ENCODE measurements at regions not wholly inside any gene's neighbourhood (a gene's known extent, or its start where the extent isn't known, plus 50 kb on each side); places are given as distances from the start of the nearest gene placed in this dataset.

DNA sequence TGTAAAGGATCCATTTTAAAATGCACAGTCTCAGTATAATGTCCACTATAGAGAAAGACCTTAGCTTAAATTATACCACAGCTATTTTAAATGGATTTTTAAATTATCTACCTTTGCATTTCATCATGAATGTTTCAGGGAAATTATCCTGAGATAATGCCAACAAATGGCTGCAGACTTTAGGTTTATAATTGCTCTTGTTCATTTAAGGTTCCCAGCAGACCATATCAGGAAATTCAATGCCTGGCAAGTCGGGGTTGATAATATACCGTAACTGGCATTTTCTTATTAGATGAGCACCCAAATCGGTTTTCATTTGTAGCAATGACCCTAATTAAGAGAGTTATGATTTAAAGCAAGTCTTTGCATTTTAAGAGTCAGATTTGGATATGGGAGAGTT, 227.1 kb upstream of the ARRDC4 start:
- TF ChIP-seq FOXP1 (CRISPR knock-in tag; IDR thresholded peaks at IDR 0.05; ENCODE audit: borderline replicate concordance) = no peak
- TF ChIP-seq, protein P1, sequence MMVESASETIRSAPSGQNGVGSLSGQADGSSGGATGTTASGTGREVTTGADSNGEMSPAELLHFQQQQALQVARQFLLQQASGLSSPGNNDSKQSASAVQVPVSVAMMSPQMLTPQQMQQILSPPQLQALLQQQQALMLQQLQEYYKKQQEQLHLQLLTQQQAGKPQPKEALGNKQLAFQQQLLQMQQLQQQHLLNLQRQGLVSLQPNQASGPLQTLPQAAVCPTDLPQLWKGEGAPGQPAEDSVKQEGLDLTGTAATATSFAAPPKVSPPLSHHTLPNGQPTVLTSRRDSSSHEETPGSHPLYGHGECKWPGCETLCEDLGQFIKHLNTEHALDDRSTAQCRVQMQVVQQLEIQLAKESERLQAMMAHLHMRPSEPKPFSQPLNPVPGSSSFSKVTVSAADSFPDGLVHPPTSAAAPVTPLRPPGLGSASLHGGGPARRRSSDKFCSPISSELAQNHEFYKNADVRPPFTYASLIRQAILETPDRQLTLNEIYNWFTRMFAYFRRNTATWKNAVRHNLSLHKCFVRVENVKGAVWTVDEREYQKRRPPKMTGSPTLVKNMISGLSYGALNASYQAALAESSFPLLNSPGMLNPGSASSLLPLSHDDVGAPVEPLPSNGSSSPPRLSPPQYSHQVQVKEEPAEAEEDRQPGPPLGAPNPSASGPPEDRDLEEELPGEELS (CRISPR knock-in tag; IDR thresholded peaks at IDR 0.05) = no peak
- no peaks in the 10 kb centered on the region for H3K4me1 Mint-ChIP-seq
- no peak overlapping the region for H3K4me3 Mint-ChIP-seq
- ChIA-PET CTCF (no interaction called here), POLR2A (no interaction called here)
- ATAC-seq = no peak
- H3K9me3 Mint-ChIP-seq = no peaks in the 10 kb centered on the region
- H3K27ac Mint-ChIP-seq = no peak overlapping the region
- no peak for DNase-seq (ENCODE audit: low spot score)
- no peaks in the 10 kb centered on the region for H3K27me3 Mint-ChIP-seq (ENCODE audit: low read depth)
- H3K36me3 Mint-ChIP-seq = no peaks in the 10 kb centered on the region

DNA sequence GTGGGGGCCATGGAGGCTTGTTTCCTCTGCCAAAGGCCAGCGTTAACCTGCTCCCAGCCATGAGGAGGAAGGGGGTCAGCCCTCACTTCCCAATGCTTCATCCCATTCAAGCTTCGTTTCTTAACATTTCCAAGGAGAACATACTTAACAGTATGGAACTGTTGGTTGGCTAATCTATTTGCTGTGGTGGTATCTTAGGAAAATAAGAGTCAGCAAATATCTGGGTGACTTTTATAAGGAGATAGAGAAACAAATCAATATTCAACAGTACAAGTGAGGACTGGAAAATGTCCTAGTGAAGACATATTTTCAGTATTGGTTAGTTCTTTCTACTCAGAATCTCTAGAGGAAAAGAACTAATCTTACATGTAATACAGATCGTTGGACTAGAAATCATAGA, 223.8 kb upstream of the ARRDC4 start:
- Mint-ChIP-seq H3K4me3 (no peak overlapping the region), H3K27me3 (ENCODE audit: low read depth) (no peaks in the 10 kb centered on the region), H3K36me3 (no peaks in the 10 kb centered on the region), H3K9me3 (peaks cover 8% of the 10 kb centered on the region; the same call in 1 of the 2 replicates), H3K27ac (no peak overlapping the region), H3K4me1 (no peaks in the 10 kb centered on the region)
- ChIA-PET CTCF (no interaction called here), POLR2A (no interaction called here)
- DNase-seq (ENCODE audit: low spot score) (no peak), ATAC-seq (no peak)
- TF ChIP-seq EMX1 (CRISPR knock-in tag; IDR thresholded peaks at IDR 0.05) (no peak), TEAD4 (CRISPR knock-in tag; IDR thresholded peaks at IDR 0.05) (no peak), GRHL2 (CRISPR knock-in tag; IDR thresholded peaks at IDR 0.05; ENCODE audit: insufficient replicate concordance, severe bottlenecking) (no peak)
- TF ChIP-seq, protein P2, sequence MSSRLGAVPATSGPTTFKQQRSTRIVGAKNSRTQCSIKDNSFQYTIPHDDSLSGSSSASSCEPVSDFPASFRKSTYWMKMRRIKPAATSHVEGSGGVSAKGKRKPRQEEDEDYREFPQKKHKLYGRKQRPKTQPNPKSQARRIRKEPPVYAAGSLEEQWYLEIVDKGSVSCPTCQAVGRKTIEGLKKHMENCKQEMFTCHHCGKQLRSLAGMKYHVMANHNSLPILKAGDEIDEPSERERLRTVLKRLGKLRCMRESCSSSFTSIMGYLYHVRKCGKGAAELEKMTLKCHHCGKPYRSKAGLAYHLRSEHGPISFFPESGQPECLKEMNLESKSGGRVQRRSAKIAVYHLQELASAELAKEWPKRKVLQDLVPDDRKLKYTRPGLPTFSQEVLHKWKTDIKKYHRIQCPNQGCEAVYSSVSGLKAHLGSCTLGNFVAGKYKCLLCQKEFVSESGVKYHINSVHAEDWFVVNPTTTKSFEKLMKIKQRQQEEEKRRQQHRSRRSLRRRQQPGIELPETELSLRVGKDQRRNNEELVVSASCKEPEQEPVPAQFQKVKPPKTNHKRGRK (CRISPR knock-in tag; IDR thresholded peaks at IDR 0.05; ENCODE audit: borderline replicate concordance) = no peak

DNA sequence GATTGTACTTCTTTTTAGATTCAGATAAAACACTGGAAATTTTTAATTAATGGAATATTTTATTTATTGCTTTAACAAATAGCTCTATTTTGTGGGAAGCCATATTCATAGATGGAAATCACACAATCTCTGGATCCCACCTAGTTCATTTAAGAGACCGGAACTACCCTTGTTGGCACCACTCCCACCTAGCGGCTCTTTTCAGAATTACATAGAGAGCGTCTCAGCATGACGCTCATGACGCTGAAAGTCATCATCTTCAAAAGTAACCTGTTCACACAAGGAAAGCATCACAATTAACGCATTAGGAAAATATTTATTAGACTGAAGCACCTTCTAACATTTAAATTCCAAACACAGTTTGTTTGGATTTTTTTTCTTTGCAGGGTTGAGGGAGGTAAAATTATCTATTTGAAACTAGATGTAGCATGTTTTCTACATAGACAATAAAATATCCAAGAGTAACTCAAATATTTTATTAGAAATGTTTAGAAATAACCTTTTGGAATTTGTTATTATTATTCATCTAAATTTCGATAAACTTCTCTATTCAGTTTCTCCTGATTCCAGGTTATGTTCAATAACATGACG, 214.9 kb upstream of the ARRDC4 start:
- Mint-ChIP-seq H3K36me3 (no peaks in the 10 kb centered on the region), H3K27ac (no peak overlapping the region), H3K9me3 (peaks cover 15% of the 10 kb centered on the region), H3K4me1 (peaks cover 17% of the 10 kb centered on the region), H3K4me3 (no peak overlapping the region), H3K27me3 (ENCODE audit: low read depth) (no peaks in the 10 kb centered on the region)
- TF ChIP-seq, protein P3, sequence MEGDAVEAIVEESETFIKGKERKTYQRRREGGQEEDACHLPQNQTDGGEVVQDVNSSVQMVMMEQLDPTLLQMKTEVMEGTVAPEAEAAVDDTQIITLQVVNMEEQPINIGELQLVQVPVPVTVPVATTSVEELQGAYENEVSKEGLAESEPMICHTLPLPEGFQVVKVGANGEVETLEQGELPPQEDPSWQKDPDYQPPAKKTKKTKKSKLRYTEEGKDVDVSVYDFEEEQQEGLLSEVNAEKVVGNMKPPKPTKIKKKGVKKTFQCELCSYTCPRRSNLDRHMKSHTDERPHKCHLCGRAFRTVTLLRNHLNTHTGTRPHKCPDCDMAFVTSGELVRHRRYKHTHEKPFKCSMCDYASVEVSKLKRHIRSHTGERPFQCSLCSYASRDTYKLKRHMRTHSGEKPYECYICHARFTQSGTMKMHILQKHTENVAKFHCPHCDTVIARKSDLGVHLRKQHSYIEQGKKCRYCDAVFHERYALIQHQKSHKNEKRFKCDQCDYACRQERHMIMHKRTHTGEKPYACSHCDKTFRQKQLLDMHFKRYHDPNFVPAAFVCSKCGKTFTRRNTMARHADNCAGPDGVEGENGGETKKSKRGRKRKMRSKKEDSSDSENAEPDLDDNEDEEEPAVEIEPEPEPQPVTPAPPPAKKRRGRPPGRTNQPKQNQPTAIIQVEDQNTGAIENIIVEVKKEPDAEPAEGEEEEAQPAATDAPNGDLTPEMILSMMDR (IDR thresholded peaks at IDR 0.05) = peak; percentile 82
- no peak for TF ChIP-seq OVOL2 (CRISPR knock-in tag; IDR thresholded peaks at IDR 0.05; ENCODE audit: borderline replicate concordance)
- TF ChIP-seq, protein P4, sequence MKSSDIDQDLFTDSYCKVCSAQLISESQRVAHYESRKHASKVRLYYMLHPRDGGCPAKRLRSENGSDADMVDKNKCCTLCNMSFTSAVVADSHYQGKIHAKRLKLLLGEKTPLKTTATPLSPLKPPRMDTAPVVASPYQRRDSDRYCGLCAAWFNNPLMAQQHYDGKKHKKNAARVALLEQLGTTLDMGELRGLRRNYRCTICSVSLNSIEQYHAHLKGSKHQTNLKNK (CRISPR knock-in tag; IDR thresholded peaks at IDR 0.05) = no peak
- TF ChIP-seq, protein P5, sequence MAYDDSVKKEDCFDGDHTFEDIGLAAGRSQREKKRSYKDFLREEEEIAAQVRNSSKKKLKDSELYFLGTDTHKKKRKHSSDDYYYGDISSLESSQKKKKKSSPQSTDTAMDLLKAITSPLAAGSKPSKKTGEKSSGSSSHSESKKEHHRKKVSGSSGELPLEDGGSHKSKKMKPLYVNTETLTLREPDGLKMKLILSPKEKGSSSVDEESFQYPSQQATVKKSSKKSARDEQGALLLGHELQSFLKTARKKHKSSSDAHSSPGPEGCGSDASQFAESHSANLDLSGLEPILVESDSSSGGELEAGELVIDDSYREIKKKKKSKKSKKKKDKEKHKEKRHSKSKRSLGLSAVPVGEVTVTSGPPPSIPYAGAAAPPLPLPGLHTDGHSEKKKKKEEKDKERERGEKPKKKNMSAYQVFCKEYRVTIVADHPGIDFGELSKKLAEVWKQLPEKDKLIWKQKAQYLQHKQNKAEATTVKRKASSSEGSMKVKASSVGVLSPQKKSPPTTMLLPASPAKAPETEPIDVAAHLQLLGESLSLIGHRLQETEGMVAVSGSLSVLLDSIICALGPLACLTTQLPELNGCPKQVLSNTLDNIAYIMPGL (CRISPR knock-in tag; IDR thresholded peaks at IDR 0.05) = no peak
- ChIA-PET CTCF (no interaction called here), POLR2A (no interaction called here)
- DNase-seq (ENCODE audit: low spot score) (peak; percentile 62), ATAC-seq (peak; percentile 61; the same call in 1 of the 2 replicates)

DNA sequence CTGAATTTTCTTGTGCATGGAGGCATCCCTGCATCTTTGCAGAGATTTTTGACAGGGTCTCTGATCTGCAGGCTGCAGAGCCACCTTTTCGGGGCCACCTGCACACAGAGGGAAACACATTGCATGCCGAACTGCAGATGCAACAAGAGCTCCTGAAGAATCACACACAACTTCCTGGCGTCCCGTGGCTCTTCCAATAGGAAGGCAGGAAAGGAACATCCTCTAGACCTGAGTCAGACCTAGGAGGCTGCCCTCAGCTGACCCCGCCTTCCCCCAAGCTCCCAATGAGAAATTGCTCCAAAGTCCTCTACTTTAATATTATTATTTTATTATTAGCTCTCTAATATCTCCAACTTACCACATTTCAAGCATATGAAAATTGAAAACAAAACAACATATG, 213.2 kb upstream of the ARRDC4 start:
- Mint-ChIP-seq H3K27me3 (ENCODE audit: low read depth) (no peaks in the 10 kb centered on the region), H3K27ac (no peak overlapping the region), H3K4me1 (peaks cover 17% of the 10 kb centered on the region), H3K36me3 (no peaks in the 10 kb centered on the region), H3K9me3 (peaks cover 13% of the 10 kb centered on the region), H3K4me3 (no peak overlapping the region)
- ChIA-PET CTCF (interaction anchor here (0.6 to 2.2 kb wide), 3 partner anchors 150 to 502 kb away, joined by 3 to 8 read pairs (median 5); no protein-coding TSS in a partner anchor), POLR2A (no interaction called here)
- ATAC-seq = peak; percentile 81
- TF ChIP-seq ETV6 (CRISPR knock-in tag; IDR thresholded peaks at IDR 0.05) (no peak), IRF2 (CRISPR knock-in tag; IDR thresholded peaks at IDR 0.05; ENCODE audit: borderline replicate concordance, low read depth) (no peak), RELA (CRISPR knock-in tag; IDR thresholded peaks at IDR 0.05; ENCODE audit: borderline replicate concordance) (no peak), SMAD3 (CRISPR knock-in tag; IDR thresholded peaks at IDR 0.05; ENCODE audit: borderline replicate concordance) (no peak), NR3C1 (CRISPR knock-in tag; conservative IDR thresholded peaks at IDR 0.05; ENCODE audit: low read depth) (no peak)
- TF ChIP-seq, protein P6, sequence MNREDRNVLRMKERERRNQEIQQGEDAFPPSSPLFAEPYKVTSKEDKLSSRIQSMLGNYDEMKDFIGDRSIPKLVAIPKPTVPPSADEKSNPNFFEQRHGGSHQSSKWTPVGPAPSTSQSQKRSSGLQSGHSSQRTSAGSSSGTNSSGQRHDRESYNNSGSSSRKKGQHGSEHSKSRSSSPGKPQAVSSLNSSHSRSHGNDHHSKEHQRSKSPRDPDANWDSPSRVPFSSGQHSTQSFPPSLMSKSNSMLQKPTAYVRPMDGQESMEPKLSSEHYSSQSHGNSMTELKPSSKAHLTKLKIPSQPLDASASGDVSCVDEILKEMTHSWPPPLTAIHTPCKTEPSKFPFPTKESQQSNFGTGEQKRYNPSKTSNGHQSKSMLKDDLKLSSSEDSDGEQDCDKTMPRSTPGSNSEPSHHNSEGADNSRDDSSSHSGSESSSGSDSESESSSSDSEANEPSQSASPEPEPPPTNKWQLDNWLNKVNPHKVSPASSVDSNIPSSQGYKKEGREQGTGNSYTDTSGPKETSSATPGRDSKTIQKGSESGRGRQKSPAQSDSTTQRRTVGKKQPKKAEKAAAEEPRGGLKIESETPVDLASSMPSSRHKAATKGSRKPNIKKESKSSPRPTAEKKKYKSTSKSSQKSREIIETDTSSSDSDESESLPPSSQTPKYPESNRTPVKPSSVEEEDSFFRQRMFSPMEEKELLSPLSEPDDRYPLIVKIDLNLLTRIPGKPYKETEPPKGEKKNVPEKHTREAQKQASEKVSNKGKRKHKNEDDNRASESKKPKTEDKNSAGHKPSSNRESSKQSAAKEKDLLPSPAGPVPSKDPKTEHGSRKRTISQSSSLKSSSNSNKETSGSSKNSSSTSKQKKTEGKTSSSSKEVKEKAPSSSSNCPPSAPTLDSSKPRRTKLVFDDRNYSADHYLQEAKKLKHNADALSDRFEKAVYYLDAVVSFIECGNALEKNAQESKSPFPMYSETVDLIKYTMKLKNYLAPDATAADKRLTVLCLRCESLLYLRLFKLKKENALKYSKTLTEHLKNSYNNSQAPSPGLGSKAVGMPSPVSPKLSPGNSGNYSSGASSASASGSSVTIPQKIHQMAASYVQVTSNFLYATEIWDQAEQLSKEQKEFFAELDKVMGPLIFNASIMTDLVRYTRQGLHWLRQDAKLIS (CRISPR knock-in tag; IDR thresholded peaks at IDR 0.05; ENCODE audit: borderline replicate concordance) = no peak
- no peak for DNase-seq (ENCODE audit: low spot score)

Data from WTC11 (cell line).